WTC11 (cell line): ENCODE measurements at regions not wholly inside any gene's neighbourhood (a gene's known extent, or its start where the extent isn't known, plus 50 kb on each side); places are given as distances from the start of the nearest gene placed in this dataset.

Experiments used
- ATAC-seq: fragments of 200-7000 bp; cut with Tn5 transposase; 2 replicates; pipeline ENCODE4 v1.10.0; 2021; ENCODE audit warnings: mild to moderate bottlenecking, moderate library complexity
- CTCF ChIA-PET: fragments of 300-600 bp; sonication (Branson Sonifier 250); formaldehyde crosslinking; loops from one replicate; lab custom pipeline; 2021; ENCODE audit warnings: antibody characterized with exemption; lab: Charles Lee
- POLR2A ChIA-PET: fragments of 350-600 bp; sonication (Branson Sonifier 250); formaldehyde crosslinking; loops from one replicate; lab custom pipeline; 2021; ENCODE audit warnings: antibody characterized with exemption; lab: Charles Lee
- DNase-seq: peaks from one replicate; pipeline ENCODE4 v3.0.0; 2021; ENCODE audit warnings: low spot score
- H3K27ac Mint-ChIP-seq: 2 replicates; pipeline ENCODE4 v1.8.0; 2021; ENCODE audit warnings: mixed read lengths
- H3K27me3 Mint-ChIP-seq: 2 replicates; pipeline ENCODE4 v1.8.0; 2021; ENCODE audit warnings: low read depth, mild to moderate bottlenecking, moderate library complexity, mixed read lengths
- H3K36me3 Mint-ChIP-seq: 2 replicates; pipeline ENCODE4 v1.8.0; 2021; ENCODE audit warnings: mixed read lengths
- H3K4me1 Mint-ChIP-seq: 2 replicates; pipeline ENCODE4 v1.8.0; 2022; ENCODE audit warnings: mixed read lengths
- H3K4me3 Mint-ChIP-seq: 2 replicates; pipeline ENCODE4 v1.8.0; 2021; ENCODE audit warnings: mild to moderate bottlenecking, moderate library complexity, mixed read lengths
- H3K9me3 Mint-ChIP-seq: 2 replicates; pipeline ENCODE4 v1.8.0; 2021; ENCODE audit warnings: mixed read lengths
- ELF4 ChIP-seq: sonication (generic); formaldehyde crosslinking; IDR thresholded peaks from 2 replicates; pipeline ENCODE4 v1.8.1; 2022; ENCODE audit warnings: low read depth, mild to moderate bottlenecking, moderate library complexity, missing genetic modification reagents
- ERG ChIP-seq: fragments of 250-450 bp; sonication (Bioruptor Pico); IDR thresholded peaks from 2 replicates; pipeline ENCODE4 v1.8.0; 2021; ENCODE audit warnings: mild to moderate bottlenecking
- ESRRA ChIP-seq: sonication (generic); formaldehyde crosslinking; IDR thresholded peaks from 2 replicates; pipeline ENCODE4 v1.8.1; 2022; ENCODE audit warnings: mild to moderate bottlenecking, missing genetic modification reagents, borderline replicate concordance
- FOXJ3 ChIP-seq: sonication (generic); formaldehyde crosslinking; IDR thresholded peaks from 2 replicates; pipeline ENCODE4 v1.9.0; 2021; ENCODE audit warnings: missing genetic modification reagents, mild to moderate bottlenecking, borderline replicate concordance
- GTF2I ChIP-seq: fragments of 250-450 bp; sonication (Bioruptor Pico); conservative IDR thresholded peaks from 2 replicates; pipeline ENCODE4 v1.4.0; 2021; ENCODE audit warnings: mild to moderate bottlenecking
- HMGA2 ChIP-seq: fragments of 250-450 bp; sonication (Bioruptor Pico); IDR thresholded peaks from 2 replicates; pipeline ENCODE4 v1.4.0; 2021; ENCODE audit warnings: mild to moderate bottlenecking, moderate library complexity
- JAZF1 ChIP-seq: fragments of 250-450 bp; sonication (Bioruptor Pico); IDR thresholded peaks from 2 replicates; pipeline ENCODE4 v1.9.0; 2021; ENCODE audit warnings: moderate library complexity, mild to moderate bottlenecking, inconsistent platforms
- PREB ChIP-seq: sonication (generic); formaldehyde crosslinking; IDR thresholded peaks from 2 replicates; pipeline ENCODE4 v1.8.1; 2022; ENCODE audit warnings: mild to moderate bottlenecking, missing genetic modification reagents, moderate library complexity, borderline replicate concordance
- USF1 ChIP-seq: sonication (generic); formaldehyde crosslinking; IDR thresholded peaks from 2 replicates; pipeline ENCODE4 v1.8.0; 2022; ENCODE audit warnings: mild to moderate bottlenecking, missing genetic modification reagents
- ZNF138 ChIP-seq: sonication (generic); formaldehyde crosslinking; conservative IDR thresholded peaks from 2 replicates; pipeline ENCODE4 v1.8.1; 2022; ENCODE audit warnings: mild to moderate bottlenecking, moderate library complexity, missing genetic modification reagents
- ZNF263 ChIP-seq: sonication (generic); formaldehyde crosslinking; IDR thresholded peaks from 2 replicates; pipeline ENCODE4 v1.8.1; 2022; ENCODE audit warnings: low read depth, mild to moderate bottlenecking, moderate library complexity, missing genetic modification reagents
- ZSCAN18 ChIP-seq: fragments of 250-450 bp; sonication (Bioruptor Pico); IDR thresholded peaks from 2 replicates; pipeline ENCODE4 v2.1.2; 2022; ENCODE audit warnings: mild to moderate bottlenecking, moderate library complexity
- TF ChIP-seq, protein P1 (sequence below): sonication (generic); formaldehyde crosslinking; IDR thresholded peaks from 2 replicates; pipeline ENCODE4 v1.8.1; 2022; ENCODE audit warnings: missing genetic modification reagents, borderline replicate concordance
- TF ChIP-seq, protein P2 (sequence below): fragments of 250-450 bp; sonication (Bioruptor Pico); conservative IDR thresholded peaks from 2 replicates; pipeline ENCODE4 v1.9.0; 2021; ENCODE audit warnings: mild to moderate bottlenecking
- TF ChIP-seq, protein P3 (sequence below): fragments of 250-450 bp; sonication (Bioruptor Pico); IDR thresholded peaks from 2 replicates; pipeline ENCODE4 v1.9.0; 2021; ENCODE audit warnings: mild to moderate bottlenecking

GRCh38 chr18:78753240-78753639, 226.4 kb upstream of the SALL3 start:
- H3K4me1 Mint-ChIP-seq, result no peaks in the 10 kb centered on the region
- peaks cover 14% of the 10 kb centered on the region for H3K36me3 Mint-ChIP-seq
- no peak overlapping the region for H3K27ac Mint-ChIP-seq
- ChIA-PET CTCF (no interaction called here), POLR2A (no interaction called here)
- H3K27me3 Mint-ChIP-seq, result peaks cover 4% of the 10 kb centered on the region; the same call in 1 of the 2 replicates
- no peak overlapping the region for H3K4me3 Mint-ChIP-seq
- no peak for ATAC-seq
- TF ChIP-seq HMGA2 (CRISPR knock-in tag) (no peak), JAZF1 (CRISPR knock-in tag) (no peak)
- TF ChIP-seq, all 79 proteins: peak for 0
- DNase-seq, result no peak
- peaks cover 39% of the 10 kb centered on the region for H3K9me3 Mint-ChIP-seq

DNA sequence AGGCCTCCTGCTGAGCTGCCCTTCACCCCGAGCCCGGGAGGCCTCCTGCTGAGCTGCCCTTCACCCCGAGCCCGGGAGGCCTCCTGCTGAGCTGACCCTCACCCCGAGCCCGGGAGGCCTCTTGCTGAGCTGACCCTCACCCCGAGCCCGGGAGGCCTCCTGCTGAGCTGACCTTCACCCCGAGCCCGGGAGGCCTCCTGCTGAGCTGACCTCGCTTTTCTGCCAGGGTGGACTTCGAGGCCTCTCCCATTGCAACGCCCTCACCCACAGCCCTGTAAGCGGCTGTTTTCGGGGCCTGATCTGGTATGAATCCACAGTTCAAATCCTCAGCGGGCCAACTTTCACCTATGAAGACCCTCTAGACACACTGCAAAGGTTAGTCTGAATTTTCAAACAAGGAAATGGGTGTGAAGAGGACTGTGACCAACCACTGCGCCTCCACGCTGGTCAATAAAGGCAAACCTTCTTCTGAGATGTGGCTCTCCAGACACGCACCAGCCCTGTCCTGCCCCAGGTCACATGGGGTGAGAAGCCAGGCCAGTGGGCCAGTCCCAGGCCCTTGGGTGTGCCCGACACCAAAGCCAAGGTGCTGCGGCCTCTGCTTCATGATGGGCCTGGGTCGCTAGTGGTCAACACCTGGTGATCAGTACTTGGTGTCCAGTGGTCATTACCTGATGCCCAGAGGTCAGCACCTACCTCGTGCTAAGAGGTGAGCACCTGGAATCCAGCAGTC, 225.1 kb upstream of the SALL3 start:
- no peak overlapping the region for H3K27ac Mint-ChIP-seq

More for the DNA sequence above, 225.1 kb upstream of the SALL3 start:
- POLR2A ChIA-PET, result no interaction called here
- H3K27me3 Mint-ChIP-seq, result peaks cover 4% of the 10 kb centered on the region; the same call in 1 of the 2 replicates
- H3K36me3 Mint-ChIP-seq, result peaks cover 14% of the 10 kb centered on the region
- H3K9me3 Mint-ChIP-seq, result peaks cover 32% of the 10 kb centered on the region
- DNase-seq, result no peak
- no peaks in the 10 kb centered on the region for H3K4me1 Mint-ChIP-seq
- TF ChIP-seq, protein P1, sequence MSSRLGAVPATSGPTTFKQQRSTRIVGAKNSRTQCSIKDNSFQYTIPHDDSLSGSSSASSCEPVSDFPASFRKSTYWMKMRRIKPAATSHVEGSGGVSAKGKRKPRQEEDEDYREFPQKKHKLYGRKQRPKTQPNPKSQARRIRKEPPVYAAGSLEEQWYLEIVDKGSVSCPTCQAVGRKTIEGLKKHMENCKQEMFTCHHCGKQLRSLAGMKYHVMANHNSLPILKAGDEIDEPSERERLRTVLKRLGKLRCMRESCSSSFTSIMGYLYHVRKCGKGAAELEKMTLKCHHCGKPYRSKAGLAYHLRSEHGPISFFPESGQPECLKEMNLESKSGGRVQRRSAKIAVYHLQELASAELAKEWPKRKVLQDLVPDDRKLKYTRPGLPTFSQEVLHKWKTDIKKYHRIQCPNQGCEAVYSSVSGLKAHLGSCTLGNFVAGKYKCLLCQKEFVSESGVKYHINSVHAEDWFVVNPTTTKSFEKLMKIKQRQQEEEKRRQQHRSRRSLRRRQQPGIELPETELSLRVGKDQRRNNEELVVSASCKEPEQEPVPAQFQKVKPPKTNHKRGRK, result no peak
- TF ChIP-seq ELF4 (CRISPR knock-in tag) (no peak), ESRRA (CRISPR knock-in tag) (no peak), PREB (CRISPR knock-in tag) (no peak), ZNF263 (no peak), GTF2I (CRISPR knock-in tag) (no peak), ZSCAN18 (CRISPR knock-in tag) (no peak), ERG (CRISPR knock-in tag) (no peak), FOXJ3 (no peak), ZNF138 (no peak), USF1 (CRISPR knock-in tag) (no peak)
- TF ChIP-seq, protein P2, sequence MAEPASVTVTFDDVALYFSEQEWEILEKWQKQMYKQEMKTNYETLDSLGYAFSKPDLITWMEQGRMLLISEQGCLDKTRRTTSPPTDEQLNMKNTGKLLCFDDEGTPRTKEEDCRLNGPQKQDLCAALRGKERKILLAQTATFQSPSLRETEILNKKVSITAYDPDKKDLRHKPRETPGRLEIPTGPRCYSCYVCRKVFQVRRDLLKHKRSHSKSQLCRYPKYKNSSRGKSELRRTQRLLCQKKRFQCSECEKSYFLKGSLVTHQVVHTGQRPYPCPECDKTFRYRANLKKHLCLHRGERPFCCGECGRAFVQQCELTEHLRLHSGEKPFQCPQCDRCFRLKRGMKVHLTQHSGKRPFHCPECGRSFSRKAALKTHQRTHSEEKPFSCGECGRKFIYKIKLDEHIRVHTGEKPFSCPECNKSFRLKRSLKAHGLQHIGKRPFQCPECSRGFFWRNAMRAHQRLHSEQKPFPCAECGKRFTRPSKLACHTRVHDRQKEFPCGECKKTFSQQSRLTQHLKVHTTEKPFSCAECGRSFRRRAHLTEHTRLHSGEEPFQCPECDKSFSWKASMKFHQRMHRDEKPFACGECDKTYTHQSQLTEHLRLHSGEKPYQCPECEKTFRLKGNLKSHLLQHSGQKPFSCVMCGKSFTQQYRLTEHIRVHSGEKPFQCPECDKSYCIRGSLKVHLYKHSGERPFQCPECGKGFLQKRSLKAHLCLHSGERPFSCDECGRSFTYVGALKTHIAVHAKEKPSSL (CRISPR knock-in tag), result no peak
- TF ChIP-seq, protein P3, sequence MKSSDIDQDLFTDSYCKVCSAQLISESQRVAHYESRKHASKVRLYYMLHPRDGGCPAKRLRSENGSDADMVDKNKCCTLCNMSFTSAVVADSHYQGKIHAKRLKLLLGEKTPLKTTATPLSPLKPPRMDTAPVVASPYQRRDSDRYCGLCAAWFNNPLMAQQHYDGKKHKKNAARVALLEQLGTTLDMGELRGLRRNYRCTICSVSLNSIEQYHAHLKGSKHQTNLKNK (CRISPR knock-in tag), result no peak
- TF ChIP-seq, all 79 proteins: peak for 0
- H3K4me3 Mint-ChIP-seq, result no peak overlapping the region
- CTCF ChIA-PET, result no interaction called here
- ATAC-seq, result no peak
